Body of pancreas (tissue), 4 donors: ENCODE measurements at regions not wholly inside any gene's neighbourhood (a gene's known extent, or its start where the extent isn't known, plus 50 kb on each side); places are given as distances from the start of the nearest gene placed in this dataset.

ENCODE experiments used
- POLR2A ChIP-seq, 3 donors: fragments of 450-650 bp; IDR thresholded peaks; one replicate each; pipeline ENCODE4 v1.6.1; 2016; ENCODE audit warnings: antibody characterized with exemption in 3 of 3, mild to moderate bottlenecking in 2 of 3
- TF ChIP-seq, protein P1 (sequence below), 7 experiments: fragments of 450-650 bp in 4 of 7; fragments of 200-600 bp in 3 of 7; sonication (generic) in 3 of 7; IDR thresholded peaks; one replicate each; pipeline ENCODE4 v1.5.1; 2016 to 2019; ENCODE audit warnings: antibody characterized with exemption in 7 of 7

DNA sequence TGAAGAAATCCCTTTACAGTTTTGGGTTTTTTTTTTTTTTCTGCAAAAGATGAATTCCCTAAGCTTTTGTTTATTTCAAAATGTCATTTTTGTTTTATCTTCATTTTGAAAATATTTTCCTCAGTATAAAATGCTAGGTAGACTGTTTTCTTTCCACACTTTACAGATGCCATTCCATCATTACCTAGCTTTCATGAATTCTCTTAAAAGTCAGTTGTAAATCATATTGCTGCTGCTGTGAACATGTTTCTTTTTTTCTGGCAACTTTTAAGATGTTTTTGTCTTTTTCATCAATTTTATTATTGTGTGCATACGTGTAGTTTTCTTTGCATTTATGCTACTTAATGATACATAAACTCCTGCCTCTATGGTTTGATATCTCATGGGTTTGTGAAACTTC is 168.3 kb downstream of the FAXC start:
- TF ChIP-seq, protein P1, sequence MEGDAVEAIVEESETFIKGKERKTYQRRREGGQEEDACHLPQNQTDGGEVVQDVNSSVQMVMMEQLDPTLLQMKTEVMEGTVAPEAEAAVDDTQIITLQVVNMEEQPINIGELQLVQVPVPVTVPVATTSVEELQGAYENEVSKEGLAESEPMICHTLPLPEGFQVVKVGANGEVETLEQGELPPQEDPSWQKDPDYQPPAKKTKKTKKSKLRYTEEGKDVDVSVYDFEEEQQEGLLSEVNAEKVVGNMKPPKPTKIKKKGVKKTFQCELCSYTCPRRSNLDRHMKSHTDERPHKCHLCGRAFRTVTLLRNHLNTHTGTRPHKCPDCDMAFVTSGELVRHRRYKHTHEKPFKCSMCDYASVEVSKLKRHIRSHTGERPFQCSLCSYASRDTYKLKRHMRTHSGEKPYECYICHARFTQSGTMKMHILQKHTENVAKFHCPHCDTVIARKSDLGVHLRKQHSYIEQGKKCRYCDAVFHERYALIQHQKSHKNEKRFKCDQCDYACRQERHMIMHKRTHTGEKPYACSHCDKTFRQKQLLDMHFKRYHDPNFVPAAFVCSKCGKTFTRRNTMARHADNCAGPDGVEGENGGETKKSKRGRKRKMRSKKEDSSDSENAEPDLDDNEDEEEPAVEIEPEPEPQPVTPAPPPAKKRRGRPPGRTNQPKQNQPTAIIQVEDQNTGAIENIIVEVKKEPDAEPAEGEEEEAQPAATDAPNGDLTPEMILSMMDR (IDR thresholded peaks at IDR 0.05): no peak
- TF ChIP-seq POLR2A (IDR thresholded peaks at IDR 0.05): no peak
